Ishikawa (cell line): ENCODE measurements at regions not wholly inside any gene's neighbourhood (a gene's known extent, or its start where the extent isn't known, plus 50 kb on each side); places are given as distances from the start of the nearest gene placed in this dataset.

Experiments
- CEBPB ChIP-seq: IDR thresholded peaks from 2 replicates; pipeline ENCODE4 v1.6.1; 2012
- CREB1 ChIP-seq: IDR thresholded peaks from 2 replicates; pipeline ENCODE4 v1.6.1; 2012; ENCODE audit warnings: low read depth
- EGR1 ChIP-seq: IDR thresholded peaks from 2 replicates; pipeline ENCODE4 v1.6.1; 2012
- EP300 ChIP-seq: IDR thresholded peaks from 2 replicates; pipeline ENCODE4 v1.6.1; 2012; ENCODE audit warnings: borderline replicate concordance
- FOXM1 ChIP-seq: IDR thresholded peaks from 2 replicates; pipeline ENCODE4 v1.6.1; 2012; ENCODE audit warnings: low read depth, borderline replicate concordance
- MAX ChIP-seq: IDR thresholded peaks from 2 replicates; pipeline ENCODE4 v1.6.1; 2012
- NFIC ChIP-seq: IDR thresholded peaks from 2 replicates; pipeline ENCODE4 v1.6.1; 2012
- RAD21 ChIP-seq: IDR thresholded peaks from 2 replicates; pipeline ENCODE4 v1.6.1; 2012; ENCODE audit warnings: low read depth
- REST ChIP-seq: IDR thresholded peaks from 2 replicates; pipeline ENCODE4 v1.6.1; 2012; ENCODE audit warnings: low read depth, mild to moderate bottlenecking
- TCF12 ChIP-seq: IDR thresholded peaks from 2 replicates; pipeline ENCODE4 v1.6.1; 2012; ENCODE audit warnings: low read depth
- TEAD4 ChIP-seq: IDR thresholded peaks from 2 replicates; pipeline ENCODE4 v1.6.1; 2012
- USF1 ChIP-seq: IDR thresholded peaks from 2 replicates; pipeline ENCODE4 v1.6.1; 2012
- YY1 ChIP-seq: IDR thresholded peaks from 2 replicates; pipeline ENCODE4 v1.6.1; 2012; ENCODE audit warnings: low read depth
- ZBTB7A ChIP-seq: IDR thresholded peaks from 2 replicates; pipeline ENCODE4 v1.6.1; 2012; ENCODE audit warnings: low read depth

GRCh38 chr3:117553461-117553860 is 843.9 kb downstream of the TUSC7 start:
- no peak for TF ChIP-seq CEBPB
- no peak for TF ChIP-seq EP300
- no peak for TF ChIP-seq REST
- no peak for TF ChIP-seq TEAD4
- TF ChIP-seq ZBTB7A = no peak
- TF ChIP-seq NFIC = no peak
- no peak for TF ChIP-seq TCF12
- no peak for TF ChIP-seq YY1

GRCh38 chr3:117556646-117557407 is 847.2 kb downstream of the TUSC7 start:
- TF ChIP-seq USF1 = no peak
- TF ChIP-seq EGR1 = no peak
- TF ChIP-seq REST = no peak
- TF ChIP-seq CEBPB = no peak
- no peak for TF ChIP-seq MAX
- TF ChIP-seq CREB1 = no peak
- no peak for TF ChIP-seq YY1
- no peak for TF ChIP-seq RAD21

- TF ChIP-seq CEBPB (no peak), ZBTB7A (no peak), RAD21 (no peak), NFIC (no peak), FOXM1 (no peak), EGR1 (no peak), USF1 (no peak)
These were observed 848.0 kb downstream of the TUSC7 start for GRCh38 chr3:117557464-117558090.

- TF ChIP-seq EGR1 (no peak), RAD21 (no peak), ZBTB7A (no peak), REST (no peak), FOXM1 (no peak)
These were observed 849.1 kb downstream of the TUSC7 start for GRCh38 chr3:117558681-117559080.

- TF ChIP-seq REST = no peak
These were observed 852.4 kb downstream of the TUSC7 start for GRCh38 chr3:117562000-117562399.
